ENCODE measurements at regions not wholly inside any gene's neighbourhood (a gene's known extent, or its start where the extent isn't known, plus 50 kb on each side); places are given as distances from the start of the nearest gene placed in this dataset.

DNA sequence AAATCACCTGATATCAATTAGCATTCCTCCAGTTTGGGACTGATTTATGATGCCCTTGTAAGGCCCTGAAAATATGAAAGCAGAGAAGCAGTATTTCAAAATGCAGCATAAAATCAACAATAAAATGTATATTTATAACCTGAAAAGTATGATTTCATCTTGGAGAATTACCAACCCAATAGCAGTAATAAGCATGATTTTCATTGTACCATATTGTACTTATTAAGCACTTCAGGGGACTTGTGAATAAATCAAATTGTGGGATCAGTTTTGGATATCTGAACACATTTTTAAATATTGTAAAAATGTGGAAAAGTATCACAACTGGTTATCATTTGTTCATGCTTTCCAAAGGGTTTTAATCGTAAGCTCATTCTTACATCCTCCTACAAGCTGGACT lies 250.8 kb downstream of the DMRT2 start:
- TF ChIP-seq CTCF (IDR thresholded peaks at IDR 0.05; ENCODE audit: low read length) (no peak), EZH2 (IDR thresholded peaks at IDR 0.05; ENCODE audit: borderline replicate concordance, low read length) (no peak)

All from OCI-LY1 (cell line).